H1 (cell line): ENCODE measurements at regions not wholly inside any gene's neighbourhood (a gene's known extent, or its start where the extent isn't known, plus 50 kb on each side); places are given as distances from the start of the nearest gene placed in this dataset.

Experiments
- CREB1 ChIP-seq: IDR thresholded peaks from 2 replicates; pipeline ENCODE4 v1.6.1; 2012; ENCODE audit warnings: inconsistent platforms
- CTCF ChIP-seq, 3 experiments: IDR thresholded peaks; 1 replicate in 2 of 3; 2 replicates in 1 of 3; pipeline versions ENCODE4 v1.5.1 to v1.6.1; 2011; ENCODE audit warnings: low read length in 3 of 3, mild to moderate bottlenecking in 3 of 3, inconsistent platforms in 2 of 3, low read depth in 1 of 3, moderate library complexity in 1 of 3; ENCODE audit not compliant: insufficient read depth in 1 of 3; ENCODE audit errors: control extremely low read depth in 1 of 3
- FOSL1 ChIP-seq: IDR thresholded peaks from 2 replicates; pipeline ENCODE4 v1.6.1; 2011; ENCODE audit warnings: mild to moderate bottlenecking, low read depth, low read length, moderate library complexity; ENCODE audit not compliant: insufficient read depth
- JUND ChIP-seq: IDR thresholded peaks from 2 replicates; pipeline ENCODE4 v1.6.1; 2011; ENCODE audit warnings: mild to moderate bottlenecking, improper control_type of control experiment, low read length
- MAX ChIP-seq: IDR thresholded peaks from 2 replicates; pipeline ENCODE4 v1.6.1; 2012; ENCODE audit warnings: inconsistent platforms
- POLR2A ChIP-seq, 2 experiments: IDR thresholded peaks; 1 replicate in 1 of 2; 2 replicates in 1 of 2; pipeline ENCODE4 v1.6.1; 2011; ENCODE audit warnings: low read depth in 2 of 2, low read length in 2 of 2, mild to moderate bottlenecking in 2 of 2; ENCODE audit errors: control extremely low read depth in 1 of 2
- RBBP5 ChIP-seq: IDR thresholded peaks from 2 replicates; pipeline ENCODE4 v1.7.1; 2012; ENCODE audit warnings: low read depth, mild to moderate bottlenecking, inconsistent platforms, low read length, moderate library complexity, borderline replicate concordance
- RFX5 ChIP-seq: IDR thresholded peaks from 2 replicates; pipeline ENCODE4 v1.6.1; 2011; ENCODE audit warnings: low read depth, low read length, improper control_type of control experiment, borderline replicate concordance
- RXRA ChIP-seq: IDR thresholded peaks from 2 replicates; pipeline ENCODE4 v1.6.1; 2011; ENCODE audit warnings: low read depth, mild to moderate bottlenecking, low read length, moderate library complexity; ENCODE audit not compliant: insufficient read depth
- SAP30 ChIP-seq: fragments of 300-600 bp; sonication (generic); IDR thresholded peaks from 2 replicates; pipeline ENCODE4 v1.7.1; 2012; ENCODE audit warnings: low read length, moderate library complexity, mild to moderate bottlenecking, inconsistent platforms; ENCODE audit not compliant: insufficient read depth, insufficient replicate concordance
- SP4 ChIP-seq: IDR thresholded peaks from 2 replicates; pipeline ENCODE4 v1.6.1; 2012; ENCODE audit warnings: low read length, inconsistent platforms
- TAF1 ChIP-seq: IDR thresholded peaks from 2 replicates; pipeline ENCODE4 v1.6.1; 2011; ENCODE audit warnings: mild to moderate bottlenecking, low read depth, low read length
- YY1 ChIP-seq: IDR thresholded peaks from 2 replicates; pipeline ENCODE4 v1.6.1; 2011; ENCODE audit warnings: low read depth, mild to moderate bottlenecking, low read length
- ZNF274 ChIP-seq: IDR thresholded peaks from 2 replicates; pipeline ENCODE4 v1.7.0; 2012; ENCODE audit warnings: low read length, borderline replicate concordance; ENCODE audit errors: extremely low read depth

- TF ChIP-seq ZNF274 (no peak), SP4 (no peak), CREB1 (no peak), RBBP5 (no peak), JUND (no peak), TAF1 (no peak), CTCF (IDR thresholded peaks at IDR 0.05; ENCODE audit: control extremely low read depth in 1 of 3, insufficient read depth in 1 of 3, low read depth in 1 of 3, low read length in 3 of 3) (no peak), POLR2A (IDR thresholded peaks at IDR 0.05; ENCODE audit: control extremely low read depth in 1 of 2, low read depth in 2 of 2, low read length in 2 of 2) (no peak), MAX (no peak), YY1 (no peak), RXRA (no peak), SAP30 (no peak), FOSL1 (no peak), RFX5 (no peak)
These were observed 380.1 kb downstream of the NOVA1 start for GRCh38 chr14:26217778-26218177.
